Left lung (tissue), 4 donors: ENCODE measurements at regions not wholly inside any gene's neighbourhood (a gene's known extent, or its start where the extent isn't known, plus 50 kb on each side); places are given as distances from the start of the nearest gene placed in this dataset.
"Not testable (repeated sequence)": the region's sequence is repeated elsewhere in the genome, so short reads cannot be mapped to it uniquely, and the experiment has no call there.

ENCODE experiments used
- ATAC-seq: fragments of 200-7000 bp; cut with Tn5 transposase; one replicate; pipeline ENCODE4 v1.9.1; 2020; ENCODE audit warnings: moderate library complexity
- DNase-seq, 4 donors: peaks; one replicate each; pipeline ENCODE4 v3.0.0-alpha.2; 2013 to 2020
- H3K27ac ChIP-seq, 2 donors: fragments of 200-600 bp; sonication (generic) in 1 of 2; one replicate each; pipeline versions ENCODE4 v1.5.0 to v1.8.0; 2020 to 2021
- H3K27me3 ChIP-seq, 2 donors: fragments of 200-600 bp; sonication (generic) in 1 of 2; one replicate each; pipeline versions ENCODE4 v1.5.0 to v1.8.0; 2020 to 2021
- H3K36me3 ChIP-seq, 2 donors: fragments of 200-600 bp; sonication (generic) in 1 of 2; one replicate each; pipeline versions ENCODE4 v1.5.0 to v1.8.0; 2020 to 2021
- H3K4me1 ChIP-seq, 2 donors: fragments of 200-600 bp; one replicate each; pipeline ENCODE4 v1.8.0; 2021
- H3K4me3 ChIP-seq, 2 donors: fragments of 200-600 bp; sonication (generic) in 1 of 2; one replicate each; pipeline versions ENCODE4 v1.5.0 to v1.8.0; 2020 to 2021; ENCODE audit warnings: mild to moderate bottlenecking in 1 of 2
- H3K9me3 ChIP-seq, 2 donors: fragments of 200-600 bp; sonication (generic) in 1 of 2; one replicate each; pipeline versions ENCODE4 v1.5.0 to v1.8.0; 2020 to 2021
- CTCF ChIP-seq, 2 donors: fragments of 200-600 bp; sonication (generic) in 1 of 2; IDR thresholded peaks; one replicate each; pipeline versions ENCODE4 v1.5.0 to v1.8.0; 2021; ENCODE audit warnings: antibody characterized with exemption in 2 of 2
- intact Hi-C, 2 donors: fragments of 100-400 bp; cut with DNase I; formaldehyde crosslinking; loops; one replicate each; pipeline versions ENCODE4 v1.11.2 to v1.14.2; 2022
- donor health status: DM: no; HTN: yes; CAD: no.
- donor health status: DM: no; HTN: no; CAD: no.

GRCh38 chr16:29297144-29297808, 109.2 kb downstream of the NPIPB11 start:
- H3K4me3 ChIP-seq, H3K9me3 ChIP-seq, H3K27me3 ChIP-seq, H3K36me3 ChIP-seq, ATAC-seq, H3K27ac ChIP-seq, intact Hi-C loops: not testable (repeated sequence)
- peaks cover 0 to 17% of the 10 kb centered on the region in 2 donors for H3K4me1 ChIP-seq
- DNase-seq = peak in 1 of 4 donors; percentile 39

GRCh38 chr16:29296176-29296575, 110.3 kb downstream of the NPIPB11 start:
- not testable (repeated sequence) for ATAC-seq, H3K36me3 ChIP-seq
- peaks cover 0 to 26% of the 10 kb centered on the region in 2 donors for H3K4me1 ChIP-seq

GRCh38 chr16:29294951-29295795, 111.3 kb downstream of the NPIPB11 start:
- peak in 1 of 4 donors; percentile 45 for DNase-seq
- H3K36me3 ChIP-seq, H3K9me3 ChIP-seq, H3K4me3 ChIP-seq, intact Hi-C loops, H3K27ac ChIP-seq, ATAC-seq, H3K27me3 ChIP-seq: not testable (repeated sequence)
- peaks cover 0 to 25% of the 10 kb centered on the region in 2 donors for H3K4me1 ChIP-seq

More at GRCh38 chr16:29296176-29296575, 110.3 kb downstream of the NPIPB11 start:
- H3K9me3 ChIP-seq, intact Hi-C loops, H3K4me3 ChIP-seq, H3K27me3 ChIP-seq, H3K27ac ChIP-seq: not testable (repeated sequence)
- peak in 1 of 4 donors; percentile 62 for DNase-seq

GRCh38 chr16:29294400-29294933, 112.0 kb downstream of the NPIPB11 start:
- H3K27ac ChIP-seq, H3K27me3 ChIP-seq, H3K9me3 ChIP-seq, H3K4me3 ChIP-seq, intact Hi-C loops, ATAC-seq, H3K36me3 ChIP-seq, DNase-seq: not testable (repeated sequence)
- peaks cover 0 to 25% of the 10 kb centered on the region in 2 donors for H3K4me1 ChIP-seq

GRCh38 chr16:29293545-29293944, 113.0 kb downstream of the NPIPB11 start:
- ATAC-seq, H3K4me3 ChIP-seq, H3K36me3 ChIP-seq, H3K27ac ChIP-seq, H3K9me3 ChIP-seq, DNase-seq, H3K27me3 ChIP-seq, intact Hi-C loops: not testable (repeated sequence)
- H3K4me1 ChIP-seq = peaks cover 0 to 30% of the 10 kb centered on the region in 2 donors

GRCh38 chr16:29292952-29293471, 113.5 kb downstream of the NPIPB11 start:
- H3K27ac ChIP-seq, ATAC-seq, H3K27me3 ChIP-seq, intact Hi-C loops, H3K4me3 ChIP-seq, H3K36me3 ChIP-seq, H3K9me3 ChIP-seq: not testable (repeated sequence)
- peak in 1 of 4 donors; percentile 67 for DNase-seq
- H3K4me1 ChIP-seq = peaks cover 0 to 30% of the 10 kb centered on the region in 2 donors

- H3K36me3 ChIP-seq, intact Hi-C loops, H3K27ac ChIP-seq, H3K9me3 ChIP-seq, H3K4me3 ChIP-seq, ATAC-seq, H3K27me3 ChIP-seq: not testable (repeated sequence)
- peaks cover 0 to 30% of the 10 kb centered on the region in 2 donors for H3K4me1 ChIP-seq
- peak in 1 of 4 donors; percentile 65 for DNase-seq
Observed at GRCh38 chr16:29291329-29292271, 114.9 kb downstream of the NPIPB11 start.

GRCh38 chr16:29290631-29291247, 115.8 kb downstream of the NPIPB11 start:
- peak overlapping the region in 1 of 2 donors; percentile 20 for H3K4me3 ChIP-seq
- DNase-seq = peak; percentile 71 to 99 (median 88)
- H3K27ac ChIP-seq = peak overlapping the region in 1 of 2 donors; percentile 63
- peaks cover 0 to 30% of the 10 kb centered on the region in 2 donors for H3K4me1 ChIP-seq
- H3K9me3 ChIP-seq = no peaks in the 10 kb centered on the region
- no peaks in the 10 kb centered on the region for H3K27me3 ChIP-seq
- TF ChIP-seq CTCF (IDR thresholded peaks at IDR 0.05) = no peak
- ATAC-seq = peak; percentile 91
- intact Hi-C loops = no loop called here
- H3K36me3 ChIP-seq = no peaks in the 10 kb centered on the region

GRCh38 chr16:29289516-29290239, 116.8 kb downstream of the NPIPB11 start:
- DNase-seq = peak in 1 of 4 donors; percentile 65
- ATAC-seq, H3K27me3 ChIP-seq, intact Hi-C loops, H3K9me3 ChIP-seq, H3K36me3 ChIP-seq: not testable (repeated sequence)
- Histone ChIP-seq H3K4me3 (peak overlapping the region in 1 of 2 donors; percentile 20), H3K27ac (peak overlapping the region in 1 of 2 donors; percentile 62), H3K4me1 (peaks cover 0 to 38% of the 10 kb centered on the region in 2 donors)
